ENCODE measurements at regions not wholly inside any gene's neighbourhood (a gene's known extent, or its start where the extent isn't known, plus 50 kb on each side); places are given as distances from the start of the nearest gene placed in this dataset.

DNA sequence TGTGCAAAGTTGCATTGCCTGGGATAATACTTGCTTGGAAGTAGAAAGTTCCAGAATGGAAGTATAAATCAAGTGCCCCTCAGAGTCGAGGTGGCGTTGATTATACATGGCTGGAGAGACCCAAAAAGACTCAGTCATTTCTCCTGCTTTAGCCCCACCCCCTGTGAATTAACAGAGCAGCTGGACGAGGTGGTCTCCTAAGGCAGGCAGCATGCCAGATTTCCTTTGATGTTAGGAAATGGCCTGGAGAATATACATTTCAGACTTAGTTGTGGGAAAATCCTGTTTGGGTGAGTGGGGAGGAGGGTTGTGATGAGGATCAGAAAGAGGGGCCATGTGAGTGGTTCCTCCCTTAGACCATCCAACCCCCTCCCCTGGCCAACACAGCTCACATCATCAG, 406.1 kb upstream of the TMPO start:
- FAIRE-seq, result no peak

GRCh38 chr12:98110536-98110935, 404.9 kb upstream of the TMPO start:
- FAIRE-seq, result no peak
- DNase-seq (ENCODE audit: extremely low spot score, insufficient read length, low read depth), result no peak

More for the DNA sequence above, 406.1 kb upstream of the TMPO start:
- no peak for DNase-seq (ENCODE audit: extremely low spot score, insufficient read length, low read depth)

DNA sequence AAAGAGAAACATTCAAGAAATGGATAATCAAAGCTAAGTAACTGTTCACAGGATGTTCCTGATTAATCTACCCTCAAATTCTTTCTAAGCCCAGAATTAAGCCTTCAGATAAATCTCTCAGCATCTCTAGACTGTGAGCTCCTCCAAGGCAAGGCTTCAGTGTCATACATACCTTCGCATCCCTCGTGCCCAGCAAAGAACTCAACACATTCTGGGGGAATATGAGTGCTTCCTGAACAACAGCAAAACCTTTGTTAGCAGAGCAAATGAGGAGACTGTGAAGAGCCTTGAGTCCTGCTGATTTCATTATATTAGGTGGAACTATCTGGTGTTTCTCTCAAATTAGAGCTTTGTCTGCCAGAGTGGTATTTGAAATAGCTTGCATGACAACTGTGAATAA, 401.8 kb upstream of the TMPO start:
- no peak for DNase-seq (ENCODE audit: extremely low spot score, insufficient read length, low read depth)
- FAIRE-seq, result no peak

DNA sequence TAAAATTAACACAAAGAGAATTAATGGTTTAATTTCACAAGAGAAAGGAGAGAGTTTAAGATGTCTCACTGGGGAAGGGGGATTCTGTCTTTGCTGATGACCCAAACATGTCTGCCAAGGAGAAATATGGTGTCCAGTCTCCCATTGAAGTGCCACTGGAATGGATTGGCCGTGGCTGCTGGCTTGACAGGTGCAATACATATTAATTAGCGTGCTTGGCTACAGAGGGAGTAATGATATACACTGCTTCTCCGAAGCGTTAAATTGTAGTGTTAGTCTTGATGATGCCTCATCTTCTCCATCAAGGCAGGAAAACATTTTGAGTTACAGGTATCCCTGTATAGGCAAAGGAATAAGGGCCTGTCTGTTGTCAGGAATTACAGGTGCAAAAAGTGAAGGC, 393.4 kb upstream of the TMPO start:
- no peak for DNase-seq (ENCODE audit: extremely low spot score, insufficient read length, low read depth)
- FAIRE-seq, result no peak

DNA sequence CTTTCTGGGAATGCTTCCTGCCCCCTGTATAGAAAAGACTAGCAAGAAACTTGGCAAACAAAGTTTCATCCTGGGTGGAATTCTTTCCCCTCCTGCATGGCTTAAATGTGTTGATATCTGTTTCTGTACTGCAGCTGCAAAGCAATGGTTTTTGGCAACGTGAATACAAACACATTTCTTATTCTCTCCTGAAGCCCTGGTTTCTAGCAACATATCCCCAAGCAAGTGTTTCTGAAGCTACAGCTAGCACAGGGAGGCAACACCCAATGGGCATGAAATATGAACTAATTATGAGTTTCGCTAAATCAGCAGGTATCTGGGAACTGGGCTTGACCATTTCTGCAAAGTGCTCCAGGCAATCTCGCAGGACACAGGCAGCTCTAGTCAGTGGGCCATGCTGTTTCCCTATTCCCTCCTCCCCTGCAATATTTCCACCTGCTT, 392.3 kb upstream of the TMPO start:
- no peak for FAIRE-seq
- DNase-seq (ENCODE audit: extremely low spot score, insufficient read length, low read depth), result no peak

- FAIRE-seq, result no peak
- DNase-seq (ENCODE audit: extremely low spot score, insufficient read length, low read depth), result no peak
Observed at GRCh38 chr12:98126637-98127335, 388.6 kb upstream of the TMPO start.

DNA sequence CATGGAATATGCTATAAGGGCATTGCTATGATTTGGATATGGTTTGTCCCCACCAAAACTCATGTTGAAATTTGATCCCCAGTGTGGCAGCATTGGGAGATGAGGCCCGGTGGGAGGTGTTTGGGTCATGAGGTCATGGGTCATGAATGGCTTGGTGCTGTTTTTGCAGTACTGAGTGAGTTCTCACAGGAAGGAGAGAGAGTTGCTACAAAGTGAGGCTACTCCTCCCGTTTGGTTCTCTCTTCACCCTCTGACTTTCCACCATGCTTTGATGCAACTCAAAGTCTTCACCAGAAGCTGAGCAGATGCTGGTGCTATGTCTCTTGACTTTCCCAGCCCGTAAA, 388.1 kb upstream of the TMPO start:
- FAIRE-seq, result no peak
- no peak for DNase-seq (ENCODE audit: extremely low spot score, insufficient read length, low read depth)

GRCh38 chr12:98127854-98128253, 387.5 kb upstream of the TMPO start:
- FAIRE-seq (no peak), DNase-seq (ENCODE audit: extremely low spot score, insufficient read length, low read depth) (no peak)

GRCh38 chr12:98136544-98136943, 378.8 kb upstream of the TMPO start:
- FAIRE-seq (no peak), DNase-seq (ENCODE audit: extremely low spot score, insufficient read length, low read depth) (no peak)

DNA sequence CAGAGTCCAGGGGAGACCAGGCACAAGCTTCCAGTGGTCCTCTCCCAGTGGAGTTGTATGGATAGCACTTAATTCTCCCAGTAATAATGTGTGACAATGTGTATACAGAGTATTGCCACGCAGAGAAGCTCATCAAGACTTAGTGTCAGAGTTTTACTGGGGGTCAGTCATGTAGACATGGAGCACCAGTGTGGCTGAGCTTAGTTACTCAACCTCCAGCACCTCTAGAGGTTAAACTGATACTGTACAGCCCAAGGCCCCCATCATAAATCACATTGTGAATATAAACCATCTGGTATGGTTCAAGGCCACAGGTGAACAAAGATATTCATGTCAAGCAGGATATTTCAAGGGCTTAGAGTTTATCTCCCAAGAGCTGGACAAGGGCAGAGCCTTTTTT, 378.1 kb upstream of the TMPO start:
- FAIRE-seq (no peak), DNase-seq (ENCODE audit: extremely low spot score, insufficient read length, low read depth) (no peak)

- no peak for FAIRE-seq
- DNase-seq (ENCODE audit: extremely low spot score, insufficient read length, low read depth), result no peak
Observed at GRCh38 chr12:98144953-98145352, 370.4 kb upstream of the TMPO start.

DNA sequence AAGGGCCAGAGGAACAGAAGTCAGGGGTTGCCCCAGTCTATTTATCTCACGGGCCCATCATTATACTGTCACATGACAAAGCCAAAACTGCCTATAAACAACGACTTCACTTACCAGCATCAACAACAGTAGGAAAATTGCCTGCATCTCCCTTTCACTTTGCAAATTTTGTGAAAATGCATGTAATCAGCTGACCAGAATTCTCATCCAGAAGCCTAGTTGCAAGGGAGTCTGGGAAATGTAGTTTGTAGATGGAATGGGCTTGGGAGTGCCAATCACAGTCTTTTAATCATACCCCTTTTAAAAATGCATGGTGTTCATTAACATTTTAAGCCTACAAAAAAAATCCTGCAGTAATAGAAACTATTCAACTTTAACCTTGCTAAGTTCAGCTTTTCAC, 369.3 kb upstream of the TMPO start:
- FAIRE-seq, result no peak
- DNase-seq (ENCODE audit: extremely low spot score, insufficient read length, low read depth), result no peak

DNA sequence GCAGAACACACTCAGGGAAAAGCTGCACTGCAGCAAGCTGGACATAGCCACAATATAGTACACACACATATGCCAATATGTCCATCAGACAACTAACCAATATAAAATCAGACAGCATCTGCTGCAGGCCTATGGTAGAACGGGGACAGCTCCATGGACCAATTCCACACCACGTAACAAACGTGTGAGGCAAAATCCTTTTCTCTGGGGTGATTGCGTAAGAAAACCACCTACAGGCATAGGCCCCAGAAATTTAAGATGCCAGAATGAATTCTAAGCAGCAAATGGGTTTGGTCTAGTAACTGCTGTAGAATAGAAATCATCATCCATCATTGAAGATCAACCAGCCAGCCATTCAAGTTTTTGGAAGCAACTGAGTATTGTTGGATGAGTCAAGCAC, 368.9 kb upstream of the TMPO start:
- DNase-seq (ENCODE audit: extremely low spot score, insufficient read length, low read depth), result no peak
- FAIRE-seq, result no peak

GRCh38 chr12:98149270-98149669, 366.1 kb upstream of the TMPO start:
- DNase-seq (ENCODE audit: extremely low spot score, insufficient read length, low read depth) (peak; percentile 18), FAIRE-seq (peak; percentile 9)

DNA sequence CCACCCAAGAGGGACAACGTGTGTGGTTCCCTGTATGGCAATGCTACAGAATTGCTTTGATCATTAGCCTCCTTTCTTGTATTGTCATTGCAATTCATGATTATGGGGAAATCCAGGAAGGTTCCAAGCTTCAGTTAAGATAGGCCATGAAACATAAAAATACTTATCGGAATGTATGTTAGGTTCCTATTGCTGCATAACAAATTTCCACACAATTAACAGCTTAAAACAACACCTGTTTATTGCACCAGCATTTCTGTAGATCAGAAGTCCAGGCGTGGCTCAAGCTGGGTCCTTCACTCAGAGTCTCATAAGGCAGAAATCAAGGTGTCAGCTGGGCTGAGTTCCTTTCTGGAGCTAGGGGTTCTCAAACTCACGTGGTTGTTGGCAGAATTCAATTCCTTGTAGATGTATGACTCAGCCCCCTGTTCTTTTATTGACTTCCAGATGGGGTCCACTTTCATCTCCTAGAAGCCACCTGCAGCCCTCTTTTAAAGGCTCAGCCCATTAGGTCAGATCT, 365.6 kb upstream of the TMPO start:
- DNase-seq (ENCODE audit: extremely low spot score, insufficient read length, low read depth) (no peak), FAIRE-seq (no peak)

- FAIRE-seq, result no peak
- DNase-seq (ENCODE audit: extremely low spot score, insufficient read length, low read depth), result no peak
Observed at GRCh38 chr12:98151105-98151590, 364.2 kb upstream of the TMPO start.

GRCh38 chr12:98151984-98152383, 363.4 kb upstream of the TMPO start:
- DNase-seq (ENCODE audit: extremely low spot score, insufficient read length, low read depth) (no peak), FAIRE-seq (no peak)

GRCh38 chr12:98154850-98155249, 360.5 kb upstream of the TMPO start:
- DNase-seq (ENCODE audit: extremely low spot score, insufficient read length, low read depth) (no peak), FAIRE-seq (no peak)

- FAIRE-seq (no peak), DNase-seq (ENCODE audit: extremely low spot score, insufficient read length, low read depth) (no peak)
Observed at GRCh38 chr12:98156697-98157096, 358.7 kb upstream of the TMPO start.

DNA sequence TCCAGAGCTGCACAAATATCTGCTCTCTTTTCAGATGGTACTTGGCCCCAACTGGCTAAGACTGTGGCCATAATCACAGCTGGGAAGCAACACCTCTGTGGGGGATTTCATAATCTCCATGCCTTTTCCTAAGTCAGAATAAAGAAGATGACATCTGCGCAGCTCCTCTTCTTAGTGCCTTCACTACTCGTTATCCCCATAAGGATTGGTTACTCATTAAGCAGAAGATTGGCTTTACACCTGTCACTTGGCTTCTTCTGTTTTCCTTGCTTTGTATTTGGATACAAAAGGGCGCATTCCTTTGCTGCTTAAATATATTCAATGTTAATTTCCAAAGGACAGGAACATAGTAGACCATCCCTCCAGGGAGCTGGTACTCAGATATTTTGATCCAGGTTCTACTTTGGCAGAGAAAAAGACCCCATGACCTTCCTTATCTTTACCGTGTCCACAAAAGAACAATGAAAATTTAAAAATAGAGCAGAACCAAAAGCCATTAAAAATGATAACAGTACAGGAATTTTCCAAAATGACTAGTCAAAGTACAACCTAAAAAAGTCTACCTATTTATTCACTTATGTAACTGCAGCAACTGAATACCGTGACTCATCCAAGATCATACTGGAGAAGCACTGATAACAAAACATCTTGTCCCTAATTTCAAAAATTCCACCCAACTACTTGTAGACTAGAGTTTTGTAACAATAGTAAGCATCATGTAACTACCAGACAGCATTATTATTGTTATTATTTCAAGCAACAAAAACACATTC, 352.3 kb upstream of the TMPO start:
- no peak for DNase-seq (ENCODE audit: extremely low spot score, insufficient read length, low read depth)
- no peak for FAIRE-seq

GRCh38 chr12:98172304-98172703, 343.1 kb upstream of the TMPO start:
- DNase-seq (ENCODE audit: extremely low spot score, insufficient read length, low read depth), result no peak
- FAIRE-seq, result no peak

Measured in GM18507 (cell line).